Gastrocnemius medialis (tissue), 4 donors: ENCODE measurements at regions not wholly inside any gene's neighbourhood (a gene's known extent, or its start where the extent isn't known, plus 50 kb on each side); places are given as distances from the start of the nearest gene placed in this dataset.

ENCODE experiments used
- POLR2A ChIP-seq, 2 donors: fragments of 450-650 bp; IDR thresholded peaks; one replicate each; pipeline ENCODE4 v1.6.1; 2017; ENCODE audit warnings: antibody characterized with exemption in 2 of 2, mild to moderate bottlenecking in 2 of 2, moderate library complexity in 2 of 2
- TF ChIP-seq, protein P1 (sequence below), 5 experiments: fragments of 450-650 bp in 3 of 5; fragments of 200-600 bp in 2 of 5; sonication (generic) in 2 of 5; IDR thresholded peaks in 4 of 5; conservative IDR thresholded peaks in 1 of 5; 1 replicate in 4 of 5; 2 replicates in 1 of 5; pipeline ENCODE4 v1.5.1; 2016 to 2019; ENCODE audit warnings: antibody characterized with exemption in 5 of 5, mild to moderate bottlenecking in 3 of 5, moderate library complexity in 3 of 5

GRCh38 chr16:55253987-55254386, 70.0 kb upstream of the IRX6 start:
- no peak for TF ChIP-seq POLR2A (IDR thresholded peaks at IDR 0.05)
- TF ChIP-seq, protein P1, sequence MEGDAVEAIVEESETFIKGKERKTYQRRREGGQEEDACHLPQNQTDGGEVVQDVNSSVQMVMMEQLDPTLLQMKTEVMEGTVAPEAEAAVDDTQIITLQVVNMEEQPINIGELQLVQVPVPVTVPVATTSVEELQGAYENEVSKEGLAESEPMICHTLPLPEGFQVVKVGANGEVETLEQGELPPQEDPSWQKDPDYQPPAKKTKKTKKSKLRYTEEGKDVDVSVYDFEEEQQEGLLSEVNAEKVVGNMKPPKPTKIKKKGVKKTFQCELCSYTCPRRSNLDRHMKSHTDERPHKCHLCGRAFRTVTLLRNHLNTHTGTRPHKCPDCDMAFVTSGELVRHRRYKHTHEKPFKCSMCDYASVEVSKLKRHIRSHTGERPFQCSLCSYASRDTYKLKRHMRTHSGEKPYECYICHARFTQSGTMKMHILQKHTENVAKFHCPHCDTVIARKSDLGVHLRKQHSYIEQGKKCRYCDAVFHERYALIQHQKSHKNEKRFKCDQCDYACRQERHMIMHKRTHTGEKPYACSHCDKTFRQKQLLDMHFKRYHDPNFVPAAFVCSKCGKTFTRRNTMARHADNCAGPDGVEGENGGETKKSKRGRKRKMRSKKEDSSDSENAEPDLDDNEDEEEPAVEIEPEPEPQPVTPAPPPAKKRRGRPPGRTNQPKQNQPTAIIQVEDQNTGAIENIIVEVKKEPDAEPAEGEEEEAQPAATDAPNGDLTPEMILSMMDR (IDR thresholded peaks at IDR 0.05 in 4 of 5, conservative IDR thresholded peaks at IDR 0.05 in 1 of 5), result no peak
